ENCODE measurements at regions not wholly inside any gene's neighbourhood (a gene's known extent, or its start where the extent isn't known, plus 50 kb on each side); places are given as distances from the start of the nearest gene placed in this dataset.

DNA sequence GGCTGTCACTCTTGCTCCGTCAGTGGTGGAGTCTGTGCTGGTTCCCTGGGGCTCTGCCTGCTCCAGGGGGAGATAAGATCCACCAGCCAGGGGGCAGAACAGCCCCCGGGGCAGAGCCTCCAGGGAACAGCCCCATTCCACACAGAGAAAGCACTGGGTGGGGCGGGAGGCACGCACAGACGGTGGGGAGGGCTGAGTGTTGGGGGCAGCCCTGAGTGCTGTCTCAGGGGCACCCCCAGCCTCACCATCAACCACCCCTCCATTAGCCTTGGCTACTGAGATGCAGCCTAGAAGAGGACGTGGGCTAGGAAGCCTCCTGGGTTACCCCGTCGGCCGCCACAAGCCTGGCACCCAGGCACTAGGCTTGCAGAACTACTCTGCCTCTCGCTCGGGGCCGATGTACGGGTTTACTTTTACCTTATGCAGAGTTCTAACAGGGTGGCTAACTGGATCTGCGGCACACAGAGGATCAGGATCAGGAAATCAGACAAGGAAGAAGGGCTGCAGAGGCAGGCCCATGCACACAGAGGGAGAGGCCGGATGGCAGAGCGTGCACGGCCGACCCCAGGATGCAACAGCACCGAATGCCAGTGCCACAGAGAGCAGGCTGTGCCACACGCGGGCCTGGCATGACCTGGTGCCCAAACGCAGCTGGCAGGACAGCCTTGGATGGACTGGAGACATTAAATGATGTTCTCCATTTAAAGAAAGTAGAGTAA lies 140.5 kb downstream of the CTTN start:
- no peak overlapping the region for H3K27ac ChIP-seq
- no peak for TF ChIP-seq ZFX (IDR thresholded peaks at IDR 0.05; ENCODE audit: borderline replicate concordance)
- TF ChIP-seq, protein P1, sequence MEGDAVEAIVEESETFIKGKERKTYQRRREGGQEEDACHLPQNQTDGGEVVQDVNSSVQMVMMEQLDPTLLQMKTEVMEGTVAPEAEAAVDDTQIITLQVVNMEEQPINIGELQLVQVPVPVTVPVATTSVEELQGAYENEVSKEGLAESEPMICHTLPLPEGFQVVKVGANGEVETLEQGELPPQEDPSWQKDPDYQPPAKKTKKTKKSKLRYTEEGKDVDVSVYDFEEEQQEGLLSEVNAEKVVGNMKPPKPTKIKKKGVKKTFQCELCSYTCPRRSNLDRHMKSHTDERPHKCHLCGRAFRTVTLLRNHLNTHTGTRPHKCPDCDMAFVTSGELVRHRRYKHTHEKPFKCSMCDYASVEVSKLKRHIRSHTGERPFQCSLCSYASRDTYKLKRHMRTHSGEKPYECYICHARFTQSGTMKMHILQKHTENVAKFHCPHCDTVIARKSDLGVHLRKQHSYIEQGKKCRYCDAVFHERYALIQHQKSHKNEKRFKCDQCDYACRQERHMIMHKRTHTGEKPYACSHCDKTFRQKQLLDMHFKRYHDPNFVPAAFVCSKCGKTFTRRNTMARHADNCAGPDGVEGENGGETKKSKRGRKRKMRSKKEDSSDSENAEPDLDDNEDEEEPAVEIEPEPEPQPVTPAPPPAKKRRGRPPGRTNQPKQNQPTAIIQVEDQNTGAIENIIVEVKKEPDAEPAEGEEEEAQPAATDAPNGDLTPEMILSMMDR (IDR thresholded peaks at IDR 0.05), result no peak

DNA sequence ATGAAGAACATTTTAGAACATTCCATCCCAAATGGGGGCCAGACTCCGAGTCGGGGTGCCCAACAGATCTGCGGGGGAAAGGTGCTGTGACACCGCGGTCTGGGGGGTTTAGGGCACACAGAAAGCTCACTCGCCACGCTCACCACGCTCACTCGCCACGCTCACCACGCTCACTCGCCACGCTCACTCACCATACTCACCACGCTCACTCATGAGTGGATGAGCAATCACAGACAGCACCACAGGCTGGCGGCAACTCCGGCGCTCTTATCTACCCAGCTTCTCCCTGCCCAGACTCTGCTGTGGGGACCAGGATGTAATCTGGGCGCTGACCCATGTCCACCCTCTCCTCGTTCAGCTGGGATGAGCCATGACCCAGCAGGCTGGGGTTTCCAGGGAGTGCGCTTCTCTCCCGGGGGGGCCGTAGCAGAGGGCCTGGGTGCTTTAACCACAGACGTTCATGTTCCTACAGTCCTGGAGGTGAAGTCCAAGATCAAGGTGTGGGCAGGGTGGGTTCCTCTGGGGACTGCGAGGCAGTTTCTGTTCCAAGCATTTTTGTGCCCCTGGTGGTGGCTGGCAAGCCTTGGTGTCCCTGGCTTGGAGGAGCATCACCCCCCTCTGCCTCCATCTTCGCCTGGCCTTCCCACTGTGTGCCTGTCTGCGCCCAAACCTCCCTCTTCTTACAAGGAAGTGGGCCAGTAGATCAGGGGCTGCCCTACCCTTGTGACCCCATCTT lies 141.2 kb downstream of the CTTN start:
- H3K27ac ChIP-seq, result no peak overlapping the region
- TF ChIP-seq ZFX (IDR thresholded peaks at IDR 0.05; ENCODE audit: borderline replicate concordance), result no peak
- TF ChIP-seq, protein P1 (IDR thresholded peaks at IDR 0.05), result no peak

DNA sequence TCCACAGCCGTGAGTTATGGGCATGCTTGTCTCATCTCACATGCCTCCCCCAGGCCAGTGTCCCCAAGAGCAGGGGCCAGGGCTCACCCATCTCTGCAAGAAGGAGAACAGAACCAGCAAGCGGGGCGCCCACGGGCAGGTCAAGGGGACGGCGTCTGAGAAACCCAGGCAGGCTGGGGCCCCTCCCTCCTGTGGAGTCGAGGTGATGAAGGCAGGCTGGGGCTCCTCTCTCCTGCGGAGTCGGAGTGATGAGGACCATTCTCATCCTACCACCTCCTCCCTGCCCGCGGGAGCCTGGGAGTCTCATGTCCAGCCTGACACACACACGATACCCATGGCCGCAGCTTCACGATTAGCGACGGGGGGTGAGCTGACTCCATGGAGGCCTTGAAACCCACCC lies 141.9 kb downstream of the CTTN start:
- no peak overlapping the region for H3K27ac ChIP-seq
- TF ChIP-seq, protein P1 (IDR thresholded peaks at IDR 0.05), result no peak
- no peak for TF ChIP-seq ZFX (IDR thresholded peaks at IDR 0.05; ENCODE audit: borderline replicate concordance)

DNA sequence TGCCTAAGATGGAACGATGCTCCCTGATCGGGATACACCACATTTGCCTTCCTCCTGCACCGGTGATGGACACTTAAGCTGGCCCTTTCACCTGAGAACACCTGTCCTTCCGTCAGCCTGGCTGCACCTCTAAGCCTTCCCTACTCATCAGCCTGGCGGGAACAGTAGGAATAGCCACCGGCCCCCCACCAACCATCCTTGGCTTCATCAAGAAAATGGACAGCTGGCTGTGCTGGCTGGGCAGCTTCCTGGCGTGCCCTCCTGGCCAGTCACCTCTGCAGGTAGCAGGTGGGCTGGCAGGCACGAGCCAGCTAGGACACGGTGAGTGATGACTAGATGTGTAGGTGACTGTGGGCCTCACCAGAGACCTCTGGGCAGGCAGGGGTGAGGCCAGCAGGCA lies 142.8 kb downstream of the CTTN start:
- H3K27ac ChIP-seq, result no peak overlapping the region
- TF ChIP-seq ZFX (IDR thresholded peaks at IDR 0.05; ENCODE audit: borderline replicate concordance), result no peak
- TF ChIP-seq, protein P1 (IDR thresholded peaks at IDR 0.05), result no peak

DNA sequence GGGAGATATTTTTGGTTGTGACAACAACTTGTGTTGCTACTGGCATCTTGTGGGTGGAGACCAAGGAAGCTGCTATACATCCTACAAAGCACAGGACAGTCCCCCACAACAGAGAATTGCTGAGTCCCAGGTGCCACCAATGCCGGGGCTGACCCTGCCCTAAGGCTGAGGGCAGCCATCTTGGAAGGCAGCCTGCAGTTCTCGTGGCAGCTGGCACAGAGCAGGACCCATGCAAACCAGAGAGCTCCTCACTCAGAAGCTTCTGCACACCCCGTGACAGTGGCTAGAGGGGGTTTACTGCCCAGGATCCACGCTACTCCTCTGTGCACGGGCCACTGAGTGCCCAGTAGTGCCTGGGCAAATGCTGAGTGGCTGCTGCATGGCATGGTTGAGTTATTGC lies 143.4 kb downstream of the CTTN start:
- TF ChIP-seq, protein P1 (IDR thresholded peaks at IDR 0.05), result no peak
- H3K27ac ChIP-seq, result no peak overlapping the region

DNA sequence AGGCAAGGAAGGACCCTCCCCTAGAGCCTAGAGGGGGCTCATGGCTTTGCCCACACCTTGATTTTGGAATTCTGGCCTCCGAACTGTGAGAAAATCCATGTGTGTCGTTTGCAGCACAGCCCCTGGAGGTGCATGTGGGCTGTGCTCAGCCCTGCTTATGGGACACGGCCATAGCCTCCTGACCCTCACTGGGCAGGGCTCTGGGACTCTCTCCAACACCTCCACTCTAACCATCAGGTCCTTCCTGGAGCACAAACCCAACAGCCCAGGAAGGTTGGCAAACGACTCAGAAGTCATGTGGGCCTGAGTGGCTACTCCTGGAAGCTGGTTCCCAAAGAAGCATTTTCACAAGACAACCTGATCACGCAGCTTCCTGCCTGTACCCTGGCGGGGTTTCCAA lies 144.1 kb downstream of the CTTN start:
- H3K27ac ChIP-seq, result no peak overlapping the region
- TF ChIP-seq ZFX (IDR thresholded peaks at IDR 0.05; ENCODE audit: borderline replicate concordance), result no peak
- TF ChIP-seq, protein P1 (IDR thresholded peaks at IDR 0.05), result no peak

DNA sequence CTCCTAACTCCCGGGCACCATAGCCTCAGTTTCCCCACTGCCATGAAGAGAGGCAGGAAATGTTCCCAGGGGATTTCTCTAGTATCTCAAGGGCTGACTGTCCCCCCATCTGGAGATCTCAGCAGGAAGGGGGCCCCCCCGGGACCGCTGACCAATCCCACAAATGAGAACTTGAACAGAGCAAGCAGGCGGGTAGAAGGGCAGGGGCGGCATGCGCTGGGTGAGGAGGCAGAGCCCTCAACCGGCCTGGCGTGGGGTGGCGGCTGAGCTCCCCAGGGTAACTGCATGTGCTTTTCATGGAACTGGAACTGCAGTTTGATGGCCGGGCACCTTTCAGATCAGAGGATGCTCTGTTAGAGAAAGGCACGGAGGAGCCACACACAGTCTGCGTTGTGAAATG lies 144.5 kb downstream of the CTTN start:
- TF ChIP-seq ZFX (IDR thresholded peaks at IDR 0.05; ENCODE audit: borderline replicate concordance), result no peak
- TF ChIP-seq, protein P1 (IDR thresholded peaks at IDR 0.05), result no peak
- H3K27ac ChIP-seq, result no peak overlapping the region
